CD4-positive, alpha-beta T cell treated with Interleukin-17A for 1 hour (primary cell): ENCODE measurements at regions not wholly inside any gene's neighbourhood (a gene's known extent, or its start where the extent isn't known, plus 50 kb on each side); places are given as distances from the start of the nearest gene placed in this dataset.

ENCODE experiments used
- DNase-seq: peaks from one replicate; pipeline ENCODE4 v3.0.0-alpha.2; 2020

GRCh38 chr2:156158808-156159207, 173.7 kb downstream of the NR4A2 start:
- DNase-seq = no peak

GRCh38 chr2:156157670-156158069, 174.9 kb downstream of the NR4A2 start:
- DNase-seq = no peak

GRCh38 chr2:156156580-156156979, 175.9 kb downstream of the NR4A2 start:
- no peak for DNase-seq

DNA sequence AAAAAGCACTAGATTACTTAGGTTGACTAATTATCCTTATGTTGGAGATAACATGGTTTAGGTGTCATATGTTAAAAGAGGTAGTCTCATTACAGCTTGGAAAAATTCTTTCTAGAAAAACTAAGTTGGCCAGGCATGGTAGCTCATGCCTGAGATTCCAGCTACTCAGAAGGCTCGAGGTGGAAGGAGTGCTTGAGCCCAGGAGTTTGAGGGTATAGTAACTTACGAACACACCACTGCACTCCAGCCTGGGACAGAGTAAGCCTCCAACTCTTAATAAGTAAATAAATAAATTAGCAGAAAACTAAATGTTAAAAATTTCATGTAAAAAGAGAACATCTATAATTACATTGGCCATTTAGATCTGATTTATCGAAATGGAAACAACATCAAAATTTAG, 177.2 kb downstream of the NR4A2 start:
- DNase-seq = no peak

- DNase-seq = no peak
Observed at GRCh38 chr2:156151351-156151750, 181.2 kb downstream of the NR4A2 start.

DNA sequence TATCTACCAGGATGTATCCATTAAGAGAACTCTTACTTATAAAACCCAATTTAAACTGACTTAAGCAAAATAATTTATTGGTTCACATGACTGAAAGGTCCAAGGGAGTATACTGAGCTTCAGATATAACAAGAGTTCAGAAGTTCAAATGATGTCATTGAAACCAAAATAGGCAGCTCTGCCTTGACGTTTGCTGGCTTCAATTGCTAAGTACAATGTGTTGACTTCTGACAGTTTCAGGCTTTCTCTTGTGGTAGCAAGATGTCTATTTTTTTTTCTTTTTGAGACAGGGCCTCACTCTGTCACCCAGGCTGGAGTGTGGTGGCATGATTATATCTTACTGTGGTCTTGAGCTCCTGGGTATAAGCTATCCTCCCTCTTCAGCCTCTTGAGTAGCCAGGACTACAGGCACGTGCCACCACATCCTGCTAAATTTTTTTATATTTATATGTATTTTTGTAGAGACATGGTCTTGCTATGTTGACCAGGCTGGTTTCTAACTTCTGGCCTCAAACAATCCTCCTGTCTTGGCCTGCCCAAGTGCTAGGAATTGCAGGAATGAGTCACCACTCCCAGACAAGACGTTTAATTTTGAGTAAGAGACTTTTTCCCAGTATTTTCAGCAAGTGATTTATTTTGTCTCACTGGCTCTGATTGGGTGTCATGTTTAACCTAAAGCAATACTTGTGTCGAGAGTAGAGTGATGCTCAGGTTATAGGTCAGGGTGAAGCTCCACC, 184.8 kb downstream of the NR4A2 start:
- DNase-seq = no peak

DNA sequence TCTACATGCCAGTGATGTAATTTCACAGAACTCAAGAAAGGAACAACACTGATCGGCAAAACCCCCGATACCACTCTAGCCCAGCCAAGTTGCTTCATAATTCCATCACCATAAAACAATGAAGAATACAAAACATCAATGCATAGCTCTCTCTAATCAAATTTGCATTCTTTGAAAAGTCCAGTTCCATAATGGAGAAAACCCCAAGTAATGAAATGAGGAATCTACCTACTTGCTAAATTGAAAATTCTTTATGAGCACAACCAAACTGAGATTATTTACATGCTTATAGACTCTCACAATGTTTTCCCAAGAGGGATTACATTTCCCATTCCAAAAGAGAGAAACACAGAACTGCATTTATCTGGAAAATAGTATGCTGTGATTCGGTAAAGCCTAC, 186.5 kb downstream of the NR4A2 start:
- DNase-seq = no peak

GRCh38 chr2:156145469-156145868, 187.1 kb downstream of the NR4A2 start:
- DNase-seq = no peak

- DNase-seq = no peak
Observed at GRCh38 chr2:156136566-156136965, 196.0 kb downstream of the NR4A2 start.

GRCh38 chr2:156134887-156135286, 197.6 kb downstream of the NR4A2 start:
- DNase-seq = no peak

- DNase-seq = no peak
Observed at GRCh38 chr2:156132941-156133340, 199.6 kb downstream of the NR4A2 start.

DNA sequence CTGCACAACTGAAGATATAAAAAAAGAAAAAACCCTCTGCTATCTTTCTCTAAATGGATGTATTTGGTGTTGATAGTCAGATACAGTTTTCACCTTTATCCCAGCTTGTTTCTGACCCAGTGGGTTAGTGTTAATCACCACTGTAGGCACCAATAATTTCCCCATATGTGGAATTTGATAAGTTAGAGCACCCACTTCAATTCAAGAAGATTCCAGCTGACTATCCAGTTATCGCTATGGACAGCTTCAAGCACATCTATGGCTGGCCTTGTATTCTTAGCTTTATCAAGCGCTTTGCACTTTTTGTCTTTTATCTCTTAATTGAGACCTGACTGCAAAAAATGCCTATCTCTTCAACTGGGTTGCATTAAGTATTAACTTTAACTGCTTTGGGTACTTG, 200.4 kb downstream of the NR4A2 start:
- no peak for DNase-seq

- no peak for DNase-seq
Observed at GRCh38 chr2:156129227-156129626, 203.3 kb downstream of the NR4A2 start.

- DNase-seq = no peak
Observed at GRCh38 chr2:156125018-156125417, 207.5 kb downstream of the NR4A2 start.

DNA sequence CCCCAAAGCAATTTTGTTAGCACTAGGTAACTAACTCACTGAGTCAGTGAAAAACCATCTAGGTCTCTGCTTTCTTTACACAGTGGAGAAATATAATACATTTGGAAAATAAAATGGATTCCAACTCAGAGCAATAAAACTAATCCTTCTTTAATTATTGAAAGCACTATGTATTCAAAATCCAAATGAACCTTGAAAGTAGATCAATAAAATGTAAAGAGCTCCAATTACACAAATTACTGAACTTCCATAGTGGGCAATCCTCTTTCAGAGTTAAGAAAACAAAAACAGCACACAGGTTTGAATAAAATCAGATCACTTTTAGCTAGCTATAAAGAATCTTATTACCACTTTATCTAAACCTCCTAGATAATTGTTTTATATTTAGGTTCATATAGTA, 208.1 kb downstream of the NR4A2 start:
- DNase-seq = no peak

- no peak for DNase-seq
Observed at GRCh38 chr2:156118753-156119416, 213.6 kb downstream of the NR4A2 start.

DNA sequence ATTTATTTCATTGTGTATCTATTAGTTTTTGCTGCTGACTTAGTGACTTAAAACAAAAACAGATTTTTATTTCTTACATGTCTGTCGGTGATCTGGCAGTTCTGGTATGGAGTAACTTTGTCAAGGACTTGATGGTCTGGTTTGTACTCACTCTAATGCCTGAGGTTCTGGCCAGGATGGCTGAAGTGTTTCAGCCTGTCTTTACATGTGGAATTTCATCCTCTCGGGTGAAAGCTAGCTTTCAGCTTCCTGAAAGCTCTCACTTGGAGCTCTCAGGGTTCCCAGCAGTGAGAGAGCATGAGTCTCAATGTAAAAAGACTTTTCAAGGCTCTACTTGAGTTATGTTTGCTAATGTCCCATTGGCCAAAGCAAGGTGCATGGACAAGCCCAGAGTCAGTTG, 216.4 kb downstream of the NR4A2 start:
- DNase-seq = no peak

- DNase-seq = no peak
Observed at GRCh38 chr2:156115338-156115737, 217.2 kb downstream of the NR4A2 start.

DNA sequence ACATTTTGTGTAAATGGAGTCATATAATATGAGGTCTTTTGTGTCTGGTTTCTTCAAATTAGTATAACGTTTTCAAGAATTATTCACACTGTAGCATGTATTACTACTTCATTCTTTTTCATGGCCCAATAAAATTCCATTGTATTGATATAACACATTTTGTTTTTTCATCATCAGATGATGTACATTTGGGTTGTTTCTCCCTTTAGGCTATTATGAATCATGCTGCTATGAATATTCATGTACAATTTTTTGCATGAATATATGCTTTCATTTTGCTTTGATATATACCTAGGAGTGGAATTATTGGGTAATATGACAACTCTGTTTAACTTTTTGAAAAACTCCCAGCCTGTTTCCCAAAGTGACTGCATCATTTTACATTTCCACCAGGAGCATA, 220.2 kb downstream of the NR4A2 start:
- DNase-seq = no peak

- DNase-seq = peak; percentile 6
Observed at GRCh38 chr2:156110890-156111289, 221.6 kb downstream of the NR4A2 start.

DNA sequence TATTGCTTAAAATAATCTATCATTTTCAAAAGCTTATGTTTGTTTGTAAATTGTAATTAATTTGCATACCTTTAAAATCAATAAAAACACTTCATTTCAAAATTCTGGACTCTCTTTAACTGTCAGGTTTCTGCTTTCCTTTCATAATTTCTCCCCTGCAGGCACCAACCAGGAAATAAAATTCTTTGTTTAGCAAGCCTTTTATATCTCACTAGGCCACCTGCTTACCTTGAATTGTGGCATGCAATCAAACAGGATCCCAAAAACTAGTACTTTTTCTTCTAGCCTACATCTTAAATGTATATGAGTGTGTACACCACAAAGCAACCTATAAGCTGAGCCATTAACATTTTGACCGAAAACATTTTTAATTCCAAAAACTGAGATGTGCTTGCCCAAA, 233.1 kb downstream of the NR4A2 start:
- no peak for DNase-seq

- no peak for DNase-seq
Observed at GRCh38 chr2:156098506-156098905, 234.0 kb downstream of the NR4A2 start.

GRCh38 chr2:156088587-156088986, 243.9 kb downstream of the NR4A2 start:
- no peak for DNase-seq

DNA sequence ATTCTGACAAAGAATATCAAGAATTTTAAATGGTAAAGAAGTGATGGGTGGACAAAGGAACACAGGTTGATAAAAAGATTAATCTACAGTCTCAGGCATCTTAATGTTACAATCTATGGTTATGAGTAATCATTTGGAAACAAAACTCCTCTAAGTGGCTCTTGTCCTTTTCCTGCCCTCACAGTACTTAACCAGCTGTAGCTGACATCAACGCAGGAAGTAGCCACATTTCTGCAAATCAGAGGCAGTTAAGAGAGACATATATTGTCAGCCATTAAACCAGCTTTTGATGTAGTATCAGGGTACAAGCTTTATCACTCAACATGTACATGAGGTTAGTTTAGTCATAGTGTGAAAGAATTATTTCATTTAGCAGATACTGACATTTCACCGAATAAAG, 244.6 kb downstream of the NR4A2 start:
- DNase-seq = no peak
